Common myeloid progenitor, CD34-positive (primary cell): ENCODE measurements at regions not wholly inside any gene's neighbourhood (a gene's known extent, or its start where the extent isn't known, plus 50 kb on each side); places are given as distances from the start of the nearest gene placed in this dataset.

Experiments
- CTCF ChIA-PET: fragments of 350-600 bp; sonication (Branson Sonifier 250); formaldehyde crosslinking; loops from one replicate; lab custom pipeline; 2021; ENCODE audit warnings: antibody characterized with exemption; lab: Charles Lee
- POLR2A ChIA-PET: fragments of 350-600 bp; sonication (Branson Sonifier 250); formaldehyde crosslinking; loops from one replicate; lab custom pipeline; 2021; ENCODE audit warnings: antibody characterized with exemption; lab: Charles Lee
- DNase-seq, 3 donors: peaks; one replicate each; pipeline versions ENCODE4 v3.0.0 to v3.0.0-alpha.2; 2013
- H3K27ac ChIP-seq, 2 experiments: 1 replicate in 1 of 2; 2 replicates in 1 of 2; pipeline ENCODE4 v1.7.0; 2013; ENCODE audit warnings: inconsistent platforms in 2 of 2, low read length in 2 of 2, mild to moderate bottlenecking in 2 of 2, low read depth in 1 of 2, moderate library complexity in 1 of 2; ENCODE audit not compliant: severe bottlenecking in 2 of 2, insufficient read depth in 1 of 2, poor library complexity in 1 of 2
- H3K27me3 ChIP-seq, 5 experiments: replicated peaks in 2 of 5; 1 replicate in 3 of 5; 2 replicates in 2 of 5; pipeline versions ENCODE4 v1.6.1 to v1.7.0; 2013; ENCODE audit warnings: low read length in 4 of 5, mild to moderate bottlenecking in 2 of 5, moderate library complexity in 2 of 5, inconsistent platforms in 1 of 5; ENCODE audit not compliant: insufficient read depth in 5 of 5, control insufficient read depth in 4 of 5
- H3K36me3 ChIP-seq, 4 experiments: 1 replicate in 2 of 4; 2 replicates in 2 of 4; pipeline versions ENCODE4 v1.6.1 to v1.7.0; 2013; ENCODE audit warnings: low read length in 3 of 4, control low read depth in 1 of 4, mild to moderate bottlenecking in 1 of 4; ENCODE audit not compliant: control insufficient read depth in 4 of 4, insufficient read depth in 4 of 4
- H3K4me1 ChIP-seq, 4 experiments: 1 replicate in 3 of 4; 2 replicates in 1 of 4; pipeline versions ENCODE4 v1.6.1 to v1.7.1; 2013; ENCODE audit warnings: low read length in 3 of 4, mild to moderate bottlenecking in 3 of 4, control low read depth in 1 of 4, inconsistent platforms in 1 of 4, moderate library complexity in 1 of 4; ENCODE audit not compliant: control insufficient read depth in 4 of 4, insufficient read depth in 4 of 4; ENCODE audit errors: control extremely low read depth in 1 of 4
- H3K4me3 ChIP-seq, 7 experiments: 1 replicate in 4 of 7; 2 replicates in 3 of 7; pipeline versions ENCODE4 v1.5.1 to v1.7.0; 2013; ENCODE audit warnings: mild to moderate bottlenecking in 7 of 7, low read length in 6 of 7, moderate library complexity in 6 of 7, inconsistent platforms in 2 of 7, low read depth in 2 of 7, control low read depth in 1 of 7; ENCODE audit not compliant: insufficient read depth in 4 of 7, control insufficient read depth in 1 of 7; ENCODE audit errors: extremely low read depth in 1 of 7
- H3K9me3 ChIP-seq, 5 experiments: 1 replicate in 4 of 5; 2 replicates in 1 of 5; pipeline versions ENCODE4 v1.6.1 to v1.7.1; 2013; ENCODE audit warnings: low read length in 4 of 5, mild to moderate bottlenecking in 2 of 5, inconsistent platforms in 1 of 5, low read depth in 1 of 5, moderate library complexity in 1 of 5; ENCODE audit not compliant: control insufficient read depth in 4 of 5, insufficient read depth in 2 of 5; ENCODE audit errors: control extremely low read depth in 1 of 5
- WGBS: methylation state at CpG from one replicate; pipeline ENCODE4 v1.1.5; 2013; ENCODE audit not compliant: insufficient coverage; 5-methylcytosine and 5-hydroxymethylcytosine counted together

GRCh38 chr16:55171241-55171640, 152.8 kb upstream of the IRX6 start:
- Histone ChIP-seq H3K36me3 (no peaks in the 10 kb centered on the region), H3K27ac (no peak overlapping the region), H3K27me3 (peaks cover 0 to 2% (median 0%) of the 10 kb centered on the region in 5 experiments), H3K4me3 (no peak overlapping the region), H3K4me1 (no peaks in the 10 kb centered on the region), H3K9me3 (peaks cover 0 to 2% (median 0%) of the 10 kb centered on the region in 5 experiments)
- no CpG with 5 or more reads among the region's 2 CpGs for WGBS
- DNase-seq: no peak
- POLR2A ChIA-PET: no interaction called here
- CTCF ChIA-PET: no interaction called here

GRCh38 chr16:55175389-55175788, 148.6 kb upstream of the IRX6 start:
- WGBS: 92% methylated on average over 4 of the region's 6 CpGs
- no peak overlapping the region for H3K4me3 ChIP-seq

GRCh38 chr16:55176901-55177300, 147.1 kb upstream of the IRX6 start:
- ChIA-PET CTCF (no interaction called here), POLR2A (no interaction called here)
- Histone ChIP-seq H3K27me3 (no peaks in the 10 kb centered on the region), H3K4me3 (no peak overlapping the region), H3K27ac (no peak overlapping the region), H3K4me1 (no peaks in the 10 kb centered on the region), H3K9me3 (peaks cover 0 to 2% (median 0%) of the 10 kb centered on the region in 5 experiments), H3K36me3 (no peaks in the 10 kb centered on the region)
- WGBS: 100% methylated on average over 3 of the region's 3 CpGs
- no peak for DNase-seq

More at GRCh38 chr16:55175389-55175788, 148.6 kb upstream of the IRX6 start:
- Histone ChIP-seq H3K4me1 (no peaks in the 10 kb centered on the region), H3K27me3 (no peaks in the 10 kb centered on the region), H3K9me3 (peaks cover 0 to 2% (median 0%) of the 10 kb centered on the region in 5 experiments), H3K27ac (no peak overlapping the region), H3K36me3 (no peaks in the 10 kb centered on the region)
- no peak for DNase-seq
- POLR2A ChIA-PET: no interaction called here
- CTCF ChIA-PET: no interaction called here

GRCh38 chr16:55179411-55179810, 144.6 kb upstream of the IRX6 start:
- ChIA-PET POLR2A (no interaction called here), CTCF (no interaction called here)
- Histone ChIP-seq H3K36me3 (no peaks in the 10 kb centered on the region), H3K27me3 (peaks cover 0 to 8% (median 2%) of the 10 kb centered on the region in 5 experiments), H3K4me3 (no peak overlapping the region), H3K27ac (no peak overlapping the region), H3K4me1 (no peaks in the 10 kb centered on the region), H3K9me3 (peaks cover 0 to 2% (median 0%) of the 10 kb centered on the region in 5 experiments)
- WGBS: no CpG with 5 or more reads among the region's 1 CpG
- no peak for DNase-seq

- whole genome bisulfite sequencing: 86% methylated on average over 14 of the region's 15 CpGs
- peaks cover 0 to 12% (median 2%) of the 10 kb centered on the region in 5 experiments for H3K27me3 ChIP-seq
- POLR2A ChIA-PET: no interaction called here
- DNase-seq: no peak
- H3K4me1 ChIP-seq: no peaks in the 10 kb centered on the region
- H3K4me3 ChIP-seq: no peak overlapping the region
- no peak overlapping the region for H3K27ac ChIP-seq
- CTCF ChIA-PET: no interaction called here
- peaks cover 0 to 2% (median 0%) of the 10 kb centered on the region in 5 experiments for H3K9me3 ChIP-seq
- no peaks in the 10 kb centered on the region for H3K36me3 ChIP-seq
Measured at GRCh38 chr16:55179852-55180585, 144.0 kb upstream of the IRX6 start.

GRCh38 chr16:55184052-55184451, 140.0 kb upstream of the IRX6 start:
- Histone ChIP-seq H3K36me3 (no peaks in the 10 kb centered on the region), H3K4me3 (no peak overlapping the region), H3K9me3 (no peaks in the 10 kb centered on the region), H3K27me3 (peaks cover 0 to 39% (median 4%) of the 10 kb centered on the region in 5 experiments), H3K4me1 (no peaks in the 10 kb centered on the region), H3K27ac (no peak overlapping the region)
- ChIA-PET POLR2A (no interaction called here), CTCF (no interaction called here)
- DNase-seq: no peak

GRCh38 chr16:55184619-55185018, 139.4 kb upstream of the IRX6 start:
- ChIA-PET CTCF (no interaction called here), POLR2A (no interaction called here)
- H3K4me1 ChIP-seq: no peaks in the 10 kb centered on the region
- no peaks in the 10 kb centered on the region for H3K36me3 ChIP-seq
- H3K4me3 ChIP-seq: no peak overlapping the region
- 0% methylated on average over 2 of the region's 3 CpGs for WGBS
- peaks cover 0 to 41% (median 4%) of the 10 kb centered on the region in 5 experiments for H3K27me3 ChIP-seq
- no peak for DNase-seq
- no peak overlapping the region for H3K27ac ChIP-seq
- no peaks in the 10 kb centered on the region for H3K9me3 ChIP-seq
